Osteoblast (primary cell): ENCODE measurements at regions not wholly inside any gene's neighbourhood (a gene's known extent, or its start where the extent isn't known, plus 50 kb on each side); places are given as distances from the start of the nearest gene placed in this dataset.

Experiments
- DNase-seq: peaks from one replicate; pipeline ENCODE4 v3.0.0; 2011; ENCODE audit warnings: low spot score, mixed read lengths; ENCODE audit not compliant: insufficient read length; ENCODE audit errors: missing footprints
- H2AFZ ChIP-seq: 2 replicates; pipeline ENCODE4 v1.6.0; 2011; ENCODE audit warnings: mild to moderate bottlenecking, low read length
- H3K27ac ChIP-seq: 2 replicates; pipeline ENCODE4 v1.5.1; 2011; ENCODE audit warnings: mild to moderate bottlenecking, low read depth, low read length, moderate library complexity
- H3K27me3 ChIP-seq: 2 replicates; pipeline ENCODE4 v1.6.0; 2012; ENCODE audit warnings: mild to moderate bottlenecking, control low read depth, inconsistent platforms, low read length, moderate library complexity; ENCODE audit not compliant: insufficient read depth
- H3K36me3 ChIP-seq: 2 replicates; pipeline ENCODE4 v1.5.1; 2011; ENCODE audit warnings: mild to moderate bottlenecking, low read length, control low read depth, moderate library complexity; ENCODE audit not compliant: insufficient read depth
- H3K4me1 ChIP-seq: 2 replicates; pipeline ENCODE4 v1.5.1; 2011; ENCODE audit warnings: mild to moderate bottlenecking, low read length, control low read depth, moderate library complexity; ENCODE audit not compliant: insufficient read depth
- H3K4me2 ChIP-seq: 2 replicates; pipeline ENCODE4 v1.6.0; 2011; ENCODE audit warnings: mild to moderate bottlenecking, low read length; ENCODE audit not compliant: insufficient read depth
- H3K4me3 ChIP-seq: fragments of 200-600 bp; sonication (generic); 3 replicates; pipeline ENCODE4 v1.5.1; 2012; ENCODE audit warnings: mild to moderate bottlenecking, low read length, inconsistent platforms; ENCODE audit not compliant: insufficient read depth
- H3K79me2 ChIP-seq: 2 replicates; pipeline ENCODE4 v1.6.0; 2012; ENCODE audit warnings: mild to moderate bottlenecking, low read length, control low read depth, inconsistent platforms; ENCODE audit not compliant: insufficient read depth
- H3K9me3 ChIP-seq: 2 replicates; pipeline ENCODE4 v1.5.1; 2011; ENCODE audit warnings: low read depth, low read length, control low read depth
- H4K20me1 ChIP-seq: 2 replicates; pipeline ENCODE4 v1.6.0; 2012; ENCODE audit warnings: mild to moderate bottlenecking, low read length, control low read depth; ENCODE audit not compliant: insufficient read depth
- CTCF ChIP-seq: IDR thresholded peaks from 2 replicates; pipeline ENCODE4 v1.5.1; 2011; ENCODE audit warnings: mild to moderate bottlenecking, low read depth, low read length, moderate library complexity; ENCODE audit errors: extremely low read depth

DNA sequence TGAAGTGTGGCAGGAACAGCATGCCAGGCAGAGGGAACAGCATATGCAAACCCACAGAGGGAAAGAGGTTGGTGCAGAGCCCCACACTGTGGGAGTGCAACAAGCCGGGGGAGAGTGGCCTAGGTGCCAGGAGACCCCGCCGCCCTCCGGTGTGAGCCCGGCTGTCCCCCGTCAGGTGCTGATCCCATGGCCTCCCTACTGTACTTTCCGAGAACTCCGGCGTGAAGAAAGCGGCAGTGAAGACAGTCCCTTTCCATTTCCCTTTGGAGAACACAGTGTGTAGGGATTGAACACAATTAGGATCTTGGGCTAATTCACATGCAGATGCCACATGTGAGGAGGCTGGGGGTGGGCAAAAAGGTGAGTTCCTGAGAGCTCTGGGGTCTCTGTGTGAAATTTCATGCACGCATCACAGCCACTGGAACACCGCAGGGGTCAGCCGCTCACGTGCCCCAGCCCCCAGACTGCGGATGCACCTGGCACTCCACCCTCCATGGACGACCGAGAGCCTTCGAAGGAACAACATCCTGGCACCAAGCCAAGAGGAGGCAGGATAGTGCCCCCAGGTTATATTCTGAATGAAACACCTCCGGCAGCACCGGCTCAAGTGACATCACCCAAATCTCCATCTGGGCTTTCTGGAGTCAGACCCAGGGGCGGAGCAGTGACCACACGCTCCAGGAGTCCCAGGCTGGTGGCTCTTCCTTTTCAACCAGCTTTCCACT is 82.1 kb upstream of the PPP2R2D start:
- no peak for TF ChIP-seq CTCF
- Histone ChIP-seq H2AFZ (no peak overlapping the region), H4K20me1 (no peaks in the 10 kb centered on the region), H3K4me1 (no peaks in the 10 kb centered on the region), H3K79me2 (no peaks in the 10 kb centered on the region), H3K27ac (no peak overlapping the region), H3K9me3 (no peaks in the 10 kb centered on the region), H3K36me3 (no peaks in the 10 kb centered on the region), H3K27me3 (no peaks in the 10 kb centered on the region), H3K4me3 (no peak overlapping the region), H3K4me2 (no peak overlapping the region)
- peak; percentile 76 for DNase-seq

DNA sequence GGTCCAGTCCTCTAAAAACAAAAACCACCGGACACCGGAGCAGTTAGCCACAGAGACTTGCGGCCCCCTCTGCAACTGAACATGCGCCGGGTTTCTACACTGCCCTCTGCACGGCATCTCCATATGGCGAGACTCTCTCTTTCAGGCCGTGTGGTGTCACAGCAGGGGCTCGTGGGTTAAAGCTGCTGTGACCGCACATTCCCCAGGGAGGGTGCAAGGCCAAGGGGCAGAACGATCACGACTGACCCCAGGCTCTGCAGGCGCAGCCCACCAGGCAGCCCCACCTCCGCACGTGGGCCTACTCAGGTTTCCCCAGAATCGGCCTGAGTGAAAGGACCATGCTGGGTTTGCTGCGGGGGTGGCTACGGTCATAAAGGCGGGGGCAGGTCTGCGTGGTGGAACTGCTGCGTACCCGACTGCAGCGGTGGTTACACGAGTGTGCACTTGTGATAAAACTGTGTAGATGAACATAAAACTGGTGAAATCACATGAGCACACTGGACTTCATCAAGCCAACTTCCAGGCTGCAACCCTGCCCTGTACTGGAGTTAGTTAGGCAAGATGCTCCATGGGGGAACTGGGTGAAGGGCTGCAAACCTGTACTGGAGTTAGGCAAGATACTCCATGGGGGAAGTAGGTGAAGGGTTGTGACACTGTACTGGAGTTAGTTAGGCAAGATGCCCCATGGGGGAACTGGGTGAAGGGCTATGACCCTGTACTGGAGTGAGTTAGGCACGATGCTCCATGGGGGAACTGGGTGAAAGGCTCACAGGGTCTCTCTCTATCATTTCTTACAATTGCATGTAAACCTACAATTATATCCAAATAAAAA is 81.4 kb upstream of the PPP2R2D start:
- Histone ChIP-seq H3K79me2 (no peaks in the 10 kb centered on the region), H4K20me1 (no peaks in the 10 kb centered on the region), H2AFZ (no peak overlapping the region), H3K4me3 (no peak overlapping the region), H3K9me3 (no peaks in the 10 kb centered on the region), H3K4me1 (no peaks in the 10 kb centered on the region), H3K27me3 (no peaks in the 10 kb centered on the region), H3K4me2 (no peak overlapping the region), H3K36me3 (no peaks in the 10 kb centered on the region), H3K27ac (no peak overlapping the region)
- peak; percentile 60 for DNase-seq
- TF ChIP-seq CTCF: no peak

- no peak for TF ChIP-seq CTCF
- Histone ChIP-seq H3K4me1 (no peaks in the 10 kb centered on the region), H3K36me3 (no peaks in the 10 kb centered on the region), H4K20me1 (no peaks in the 10 kb centered on the region), H3K4me2 (no peak overlapping the region), H2AFZ (no peak overlapping the region), H3K79me2 (no peaks in the 10 kb centered on the region), H3K4me3 (no peak overlapping the region), H3K27ac (no peak overlapping the region), H3K27me3 (no peaks in the 10 kb centered on the region), H3K9me3 (no peaks in the 10 kb centered on the region)
- DNase-seq: peak; percentile 50
Observed at GRCh38 chr10:131820626-131821025, 80.2 kb upstream of the PPP2R2D start.

DNA sequence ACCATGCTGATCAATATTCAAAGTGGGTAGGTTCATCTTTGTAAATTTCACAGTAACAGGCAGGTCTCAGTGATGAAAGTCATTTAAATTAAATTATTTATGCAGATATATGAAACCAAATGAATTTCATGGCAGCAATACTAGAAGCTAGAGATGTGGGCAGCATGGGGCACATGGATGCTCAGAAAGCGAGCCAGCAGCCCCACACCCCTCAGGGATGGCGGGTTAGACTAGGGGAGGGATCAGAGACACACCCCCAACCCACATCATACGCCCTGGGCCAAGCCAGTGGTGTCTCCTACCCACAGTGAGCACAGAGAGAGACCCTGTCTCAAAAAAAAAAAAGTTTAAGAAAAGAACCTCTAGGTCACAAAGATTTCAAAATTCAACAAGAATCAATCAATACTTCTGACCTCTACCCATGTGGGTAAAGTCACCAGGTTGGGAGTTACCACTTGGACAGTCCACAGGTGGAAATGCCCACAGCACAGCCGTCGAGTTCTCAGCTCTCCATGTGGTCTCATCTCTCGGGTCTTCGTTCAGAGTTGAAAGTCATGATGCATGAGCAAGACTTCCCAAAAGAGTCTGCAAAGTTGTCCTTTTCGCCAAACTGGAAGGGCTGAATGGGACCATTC is 79.3 kb upstream of the PPP2R2D start:
- Histone ChIP-seq H3K4me1 (no peaks in the 10 kb centered on the region), H3K9me3 (no peaks in the 10 kb centered on the region), H3K27ac (no peak overlapping the region), H4K20me1 (no peaks in the 10 kb centered on the region), H3K4me2 (no peak overlapping the region), H3K79me2 (no peaks in the 10 kb centered on the region), H2AFZ (no peak overlapping the region), H3K27me3 (no peaks in the 10 kb centered on the region), H3K36me3 (no peaks in the 10 kb centered on the region), H3K4me3 (no peak overlapping the region)
- TF ChIP-seq CTCF: no peak
- DNase-seq: peak; percentile 85
